Fibroblast of skin of right biceps (primary cell): ENCODE measurements at regions not wholly inside any gene's neighbourhood (a gene's known extent, or its start where the extent isn't known, plus 50 kb on each side); places are given as distances from the start of the nearest gene placed in this dataset.
"Not testable (repeated sequence)": the region's sequence is repeated elsewhere in the genome, so short reads cannot be mapped to it uniquely, and the experiment has no call there.

Experiments used
- DNase-seq: peaks from one replicate; pipeline ENCODE4 v3.0.0-alpha.2; 2013

- DNase-seq, result no peak
Measured at GRCh38 chr6:72457738-72458137, 164.1 kb upstream of the KCNQ5 start.

- DNase-seq, result no peak
Measured at GRCh38 chr6:72458521-72458920, 163.3 kb upstream of the KCNQ5 start.

- DNase-seq, result peak; percentile 65
Measured at GRCh38 chr6:72461144-72461543, 160.7 kb upstream of the KCNQ5 start.

- peak; percentile 13 for DNase-seq
Measured at GRCh38 chr6:72464246-72464645, 157.6 kb upstream of the KCNQ5 start.

- DNase-seq, result peak; percentile 87
Measured at GRCh38 chr6:72464791-72465691, 156.8 kb upstream of the KCNQ5 start.

GRCh38 chr6:72466471-72466870 lies 155.4 kb upstream of the KCNQ5 start:
- no peak for DNase-seq

- peak; percentile 7 for DNase-seq
Measured at GRCh38 chr6:72466971-72467566, 154.8 kb upstream of the KCNQ5 start.

GRCh38 chr6:72469406-72469983 lies 152.4 kb upstream of the KCNQ5 start:
- not testable (repeated sequence) for DNase-seq

- DNase-seq, result no peak
Measured at GRCh38 chr6:72476051-72476450, 145.8 kb upstream of the KCNQ5 start.

- DNase-seq, result no peak
Measured at GRCh38 chr6:72476646-72477045, 145.2 kb upstream of the KCNQ5 start.

- no peak for DNase-seq
Measured at GRCh38 chr6:72495441-72495840, 126.4 kb upstream of the KCNQ5 start.

GRCh38 chr6:72497186-72497585 lies 124.7 kb upstream of the KCNQ5 start:
- DNase-seq, result no peak

- no peak for DNase-seq
Measured at GRCh38 chr6:72500669-72501068, 121.2 kb upstream of the KCNQ5 start.

- no peak for DNase-seq
Measured at GRCh38 chr6:72504406-72504805, 117.5 kb upstream of the KCNQ5 start.

GRCh38 chr6:72505446-72505845 lies 116.4 kb upstream of the KCNQ5 start:
- no peak for DNase-seq

- no peak for DNase-seq
Measured at GRCh38 chr6:72519871-72520270, 102.0 kb upstream of the KCNQ5 start.

GRCh38 chr6:72521684-72522083 lies 100.2 kb upstream of the KCNQ5 start:
- DNase-seq, result no peak

- DNase-seq, result no peak
Measured at GRCh38 chr6:72522735-72523141, 99.1 kb upstream of the KCNQ5 start.

- no peak for DNase-seq
Measured at GRCh38 chr6:72524011-72524645, 97.7 kb upstream of the KCNQ5 start.

GRCh38 chr6:72525821-72526510 lies 95.9 kb upstream of the KCNQ5 start:
- DNase-seq, result peak; percentile 94

GRCh38 chr6:72530152-72530551 lies 91.7 kb upstream of the KCNQ5 start:
- DNase-seq, result peak; percentile 19

GRCh38 chr6:72530750-72531149 lies 91.1 kb upstream of the KCNQ5 start:
- no peak for DNase-seq

GRCh38 chr6:72533606-72534005 lies 88.3 kb upstream of the KCNQ5 start:
- peak; percentile 73 for DNase-seq
